ENCODE measurements at regions not wholly inside any gene's neighbourhood (a gene's known extent, or its start where the extent isn't known, plus 50 kb on each side); places are given as distances from the start of the nearest gene placed in this dataset.

DNA sequence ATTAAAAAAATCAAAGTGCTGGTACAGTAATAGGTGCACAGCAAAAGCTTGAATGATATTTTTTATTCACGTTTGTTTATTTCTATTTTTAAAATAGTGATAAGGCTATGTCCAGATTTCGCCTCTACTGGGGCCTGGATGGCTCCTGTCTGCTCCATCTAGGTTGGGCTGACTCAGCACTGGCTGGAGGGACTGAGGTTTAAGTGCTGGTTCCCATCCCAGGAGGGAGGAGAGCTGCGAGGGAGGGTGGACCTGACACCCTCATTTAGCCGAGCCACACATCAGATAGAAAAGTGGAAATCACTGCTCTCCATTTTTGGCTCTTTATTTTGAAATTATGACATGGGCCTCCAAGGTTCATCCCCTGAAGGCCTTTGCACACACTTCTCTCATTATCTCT, 95.4 kb upstream of the AGBL1 start:
- FAIRE-seq (no peak), DNase-seq (ENCODE audit: insufficient read length, low spot score) (no peak)
- TF ChIP-seq, protein P1, sequence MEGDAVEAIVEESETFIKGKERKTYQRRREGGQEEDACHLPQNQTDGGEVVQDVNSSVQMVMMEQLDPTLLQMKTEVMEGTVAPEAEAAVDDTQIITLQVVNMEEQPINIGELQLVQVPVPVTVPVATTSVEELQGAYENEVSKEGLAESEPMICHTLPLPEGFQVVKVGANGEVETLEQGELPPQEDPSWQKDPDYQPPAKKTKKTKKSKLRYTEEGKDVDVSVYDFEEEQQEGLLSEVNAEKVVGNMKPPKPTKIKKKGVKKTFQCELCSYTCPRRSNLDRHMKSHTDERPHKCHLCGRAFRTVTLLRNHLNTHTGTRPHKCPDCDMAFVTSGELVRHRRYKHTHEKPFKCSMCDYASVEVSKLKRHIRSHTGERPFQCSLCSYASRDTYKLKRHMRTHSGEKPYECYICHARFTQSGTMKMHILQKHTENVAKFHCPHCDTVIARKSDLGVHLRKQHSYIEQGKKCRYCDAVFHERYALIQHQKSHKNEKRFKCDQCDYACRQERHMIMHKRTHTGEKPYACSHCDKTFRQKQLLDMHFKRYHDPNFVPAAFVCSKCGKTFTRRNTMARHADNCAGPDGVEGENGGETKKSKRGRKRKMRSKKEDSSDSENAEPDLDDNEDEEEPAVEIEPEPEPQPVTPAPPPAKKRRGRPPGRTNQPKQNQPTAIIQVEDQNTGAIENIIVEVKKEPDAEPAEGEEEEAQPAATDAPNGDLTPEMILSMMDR (IDR thresholded peaks at IDR 0.05; ENCODE audit: insufficient read depth, missing control alignments) = no peak

DNA sequence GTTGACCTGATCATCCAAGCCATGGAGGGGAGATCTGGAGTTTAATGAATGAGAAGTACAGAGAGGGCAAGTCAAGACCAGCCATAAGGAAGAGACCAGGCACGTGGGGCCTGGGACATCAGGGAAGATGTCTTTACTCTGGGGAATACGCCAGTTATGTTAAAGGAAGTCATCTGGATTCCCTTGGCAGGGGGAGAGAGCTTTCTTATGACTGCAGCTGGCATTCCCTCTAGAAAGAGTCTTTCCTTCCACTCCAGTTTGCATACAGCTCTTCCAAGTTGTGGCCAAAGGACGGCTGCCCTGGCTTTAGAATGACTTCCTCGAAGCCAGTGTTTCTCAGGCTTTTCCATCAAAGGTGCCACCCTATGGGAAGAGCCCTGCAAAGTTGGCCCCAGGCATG, 93.6 kb upstream of the AGBL1 start:
- DNase-seq (ENCODE audit: insufficient read length, low spot score) (no peak), FAIRE-seq (no peak)
- TF ChIP-seq, protein P1 (IDR thresholded peaks at IDR 0.05; ENCODE audit: insufficient read depth, missing control alignments) = no peak

DNA sequence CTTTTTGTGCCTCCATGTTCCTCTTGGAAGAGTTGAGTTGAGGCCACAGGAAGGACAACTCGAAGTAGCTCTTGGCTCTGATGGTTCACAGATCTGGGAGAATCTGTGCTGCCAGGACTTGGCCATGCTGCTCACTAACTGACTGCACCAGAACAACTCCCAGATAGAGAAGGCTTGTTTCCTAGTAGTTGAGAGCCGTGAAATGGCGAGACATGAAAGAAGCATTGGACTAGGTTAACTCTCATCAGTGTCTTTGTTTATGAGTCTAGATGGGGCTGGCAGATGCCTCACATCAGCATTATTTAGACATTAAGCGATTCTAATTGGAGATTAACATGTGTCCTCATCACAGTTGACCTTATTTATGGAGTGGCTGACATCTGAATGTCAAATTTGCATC, 92.9 kb upstream of the AGBL1 start:
- DNase-seq (ENCODE audit: insufficient read length, low spot score) (no peak), FAIRE-seq (no peak)

DNA sequence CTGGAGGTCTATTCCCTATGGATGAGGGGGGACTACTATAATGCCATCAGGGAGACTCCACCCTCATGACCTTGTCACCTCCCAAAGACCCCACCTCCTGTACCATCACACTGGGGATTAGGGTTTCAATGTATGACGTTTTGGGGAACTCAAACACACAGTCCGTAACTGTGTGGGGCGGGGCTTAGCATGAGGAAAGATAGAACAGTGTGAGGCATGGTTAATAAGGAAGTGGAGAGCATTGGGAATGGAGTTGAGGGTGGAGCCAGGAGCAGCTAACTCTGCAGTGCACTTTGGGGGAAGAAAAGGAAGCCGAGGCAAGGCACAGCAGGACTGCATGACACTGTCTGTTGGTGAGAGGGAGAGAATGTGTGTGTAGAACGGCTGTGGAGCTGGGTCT, 90.9 kb upstream of the AGBL1 start:
- TF ChIP-seq, protein P1 (IDR thresholded peaks at IDR 0.05; ENCODE audit: insufficient read depth, missing control alignments) = no peak
- DNase-seq (ENCODE audit: insufficient read length, low spot score) (no peak), FAIRE-seq (no peak)

More for the DNA sequence above, 92.9 kb upstream of the AGBL1 start:
- TF ChIP-seq, protein P1 (IDR thresholded peaks at IDR 0.05; ENCODE audit: insufficient read depth, missing control alignments) = no peak

DNA sequence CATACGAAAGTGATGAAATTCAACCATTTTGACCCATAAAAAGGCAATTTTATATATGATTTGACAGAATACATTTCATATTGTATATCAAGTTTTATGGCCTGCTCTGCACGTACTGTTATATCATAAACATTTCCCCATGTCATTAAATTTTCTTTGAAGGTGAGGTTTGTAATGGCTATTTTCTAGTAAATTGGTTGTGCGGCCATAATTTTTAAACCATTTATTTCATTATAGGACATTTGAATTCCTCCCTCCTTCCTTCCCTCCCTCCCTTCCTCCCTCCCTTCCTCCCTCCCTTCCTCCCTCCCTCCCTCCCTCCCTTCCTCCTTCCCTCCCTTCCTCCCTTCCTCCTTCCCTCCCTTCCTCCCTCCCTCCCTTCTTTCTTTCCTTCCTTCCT, 87.4 kb upstream of the AGBL1 start:
- FAIRE-seq (no peak), DNase-seq (ENCODE audit: insufficient read length, low spot score) (no peak)
- TF ChIP-seq, protein P1 (IDR thresholded peaks at IDR 0.05; ENCODE audit: insufficient read depth, missing control alignments) = no peak

DNA sequence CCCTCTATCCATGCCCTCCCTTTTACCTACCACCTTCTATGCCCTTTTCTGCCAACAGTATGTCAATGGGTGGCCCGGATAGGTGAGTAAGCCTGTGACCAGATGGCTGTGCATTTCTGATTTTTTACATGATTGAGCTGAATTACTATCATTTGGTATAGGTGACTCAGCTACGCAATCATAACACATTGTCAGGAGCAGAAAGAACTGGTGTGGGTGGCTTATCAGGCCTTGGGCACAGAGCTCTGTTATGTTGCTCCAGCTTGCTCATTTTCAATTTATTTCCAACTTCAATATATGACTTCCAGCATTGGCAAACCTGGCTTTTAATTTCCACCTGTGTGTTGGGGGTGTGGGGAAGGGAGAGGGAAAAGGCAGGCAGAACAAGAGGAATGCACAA, 86.6 kb upstream of the AGBL1 start:
- FAIRE-seq (no peak), DNase-seq (ENCODE audit: insufficient read length, low spot score) (no peak)
- TF ChIP-seq, protein P1 (IDR thresholded peaks at IDR 0.05; ENCODE audit: insufficient read depth, missing control alignments) = no peak

DNA sequence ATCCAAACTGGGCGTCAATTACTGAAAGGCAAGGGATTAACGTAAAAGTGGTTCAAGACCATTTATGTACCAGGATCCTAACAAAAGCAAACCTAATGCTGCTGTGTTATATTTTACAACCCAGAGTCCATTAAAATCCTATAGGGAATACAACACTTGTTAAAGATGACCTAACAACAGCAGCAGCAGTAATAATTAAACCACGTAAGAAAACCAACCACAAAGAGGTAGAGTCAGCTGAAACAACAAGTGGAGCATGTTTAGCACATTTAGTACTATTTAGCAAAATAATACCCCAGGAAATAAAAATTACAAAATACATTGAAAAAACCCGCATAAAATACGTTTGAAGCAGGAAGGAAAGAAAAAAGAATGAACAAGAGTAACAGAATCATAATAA, 82.1 kb upstream of the AGBL1 start:
- DNase-seq (ENCODE audit: insufficient read length, low spot score) (no peak), FAIRE-seq (no peak)
- TF ChIP-seq, protein P1 (IDR thresholded peaks at IDR 0.05; ENCODE audit: insufficient read depth, missing control alignments) = no peak

All from D721Med (cell line).